HG03039 (cell line): ENCODE measurements at regions not wholly inside any gene's neighbourhood (a gene's known extent, or its start where the extent isn't known, plus 50 kb on each side); places are given as distances from the start of the nearest gene placed in this dataset.

Source experiments
- ATAC-seq: cut with Tn5 transposase; IDR thresholded peaks from one replicate; pipeline ENCODE4 v1.9.1; 2021; ENCODE audit warnings: mild to moderate bottlenecking, moderate library complexity; ENCODE audit not compliant: unreplicated experiment

- ATAC-seq: no peak
These were observed 326.9 kb upstream of the TNP1 start for GRCh38 chr2:217186668-217187159.

GRCh38 chr2:217186152-217186551 is 326.3 kb upstream of the TNP1 start:
- no peak for ATAC-seq

- ATAC-seq: no peak
These were observed 325.6 kb upstream of the TNP1 start for GRCh38 chr2:217185265-217185995.

- no peak for ATAC-seq
These were observed 324.4 kb upstream of the TNP1 start for GRCh38 chr2:217184242-217184641.

- ATAC-seq: no peak
These were observed 323.6 kb upstream of the TNP1 start for GRCh38 chr2:217183471-217183870.

GRCh38 chr2:217182926-217183325 is 323.1 kb upstream of the TNP1 start:
- no peak for ATAC-seq

GRCh38 chr2:217181512-217181911 is 321.6 kb upstream of the TNP1 start:
- ATAC-seq: no peak

GRCh38 chr2:217179854-217180253 is 320.0 kb upstream of the TNP1 start:
- no peak for ATAC-seq

- ATAC-seq: no peak
These were observed 318.5 kb upstream of the TNP1 start for GRCh38 chr2:217178341-217178740.

GRCh38 chr2:217177720-217178119 is 317.9 kb upstream of the TNP1 start:
- no peak for ATAC-seq

GRCh38 chr2:217171874-217172273 is 312.0 kb upstream of the TNP1 start:
- no peak for ATAC-seq

- ATAC-seq: no peak
These were observed 308.6 kb upstream of the TNP1 start for GRCh38 chr2:217168496-217168895.

GRCh38 chr2:217167531-217167930 is 307.7 kb upstream of the TNP1 start:
- ATAC-seq: no peak

GRCh38 chr2:217166241-217166850 is 306.5 kb upstream of the TNP1 start:
- no peak for ATAC-seq

- no peak for ATAC-seq
These were observed 305.7 kb upstream of the TNP1 start for GRCh38 chr2:217165547-217165946.

- no peak for ATAC-seq
These were observed 304.1 kb upstream of the TNP1 start for GRCh38 chr2:217163987-217164386.

GRCh38 chr2:217162533-217162932 is 302.7 kb upstream of the TNP1 start:
- no peak for ATAC-seq

GRCh38 chr2:217160978-217161973 is 301.4 kb upstream of the TNP1 start:
- ATAC-seq: no peak

GRCh38 chr2:217160103-217160743 is 300.4 kb upstream of the TNP1 start:
- no peak for ATAC-seq

- no peak for ATAC-seq
These were observed 299.1 kb upstream of the TNP1 start for GRCh38 chr2:217158928-217159327.

- ATAC-seq: no peak
These were observed 297.7 kb upstream of the TNP1 start for GRCh38 chr2:217157581-217157980.
